Liver (tissue), 3 donors: ENCODE measurements at regions not wholly inside any gene's neighbourhood (a gene's known extent, or its start where the extent isn't known, plus 50 kb on each side); places are given as distances from the start of the nearest gene placed in this dataset.

Experiments used
- CTCF ChIP-seq: fragments of 150-350 bp; IDR thresholded peaks from 2 replicates; pipeline ENCODE4 v1.5.1; 2017; ENCODE audit warnings: improper control_type of control experiment, low read depth, low read length; ENCODE audit not compliant: missing input control
- GABPA ChIP-seq, 2 donors: IDR thresholded peaks in 1 of 2; conservative IDR thresholded peaks in 1 of 2; 2 replicates each; pipeline ENCODE4 v1.6.1; 2016; ENCODE audit warnings: antibody characterized with exemption in 2 of 2, mild to moderate bottlenecking in 1 of 2, moderate library complexity in 1 of 2
- JUND ChIP-seq, 2 donors: IDR thresholded peaks; 2 replicates each; pipeline ENCODE4 v1.6.1; 2016; ENCODE audit warnings: antibody characterized with exemption in 2 of 2
- TAF1 ChIP-seq: conservative IDR thresholded peaks from 2 replicates; pipeline ENCODE4 v1.6.1; 2016; ENCODE audit warnings: antibody characterized with exemption, mild to moderate bottlenecking
- YY1 ChIP-seq: IDR thresholded peaks from 2 replicates; pipeline ENCODE4 v1.6.1; 2016; ENCODE audit warnings: antibody characterized with exemption, mild to moderate bottlenecking
- donor health status: healthy.
- donor health status: healthy.

- TF ChIP-seq TAF1 (no peak), YY1 (no peak), CTCF (no peak), GABPA (IDR thresholded peaks at IDR 0.05 in 1 of 2, conservative IDR thresholded peaks at IDR 0.05 in 1 of 2) (no peak), JUND (IDR thresholded peaks at IDR 0.05) (no peak)
These were observed 178.3 kb upstream of the SLC7A11 start for GRCh38 chr4:138420471-138420870.
